ENCODE measurements at regions not wholly inside any gene's neighbourhood (a gene's known extent, or its start where the extent isn't known, plus 50 kb on each side); places are given as distances from the start of the nearest gene placed in this dataset.

GRCh38 chr2:207427986-207428385 is 101.8 kb upstream of the CREB1 start:
- TF ChIP-seq POLR2A (IDR thresholded peaks at IDR 0.05) (no peak), EP300 (IDR thresholded peaks at IDR 0.05) (no peak), POLR2AphosphoS5 (IDR thresholded peaks at IDR 0.05) (no peak)
- TF ChIP-seq, protein P1, sequence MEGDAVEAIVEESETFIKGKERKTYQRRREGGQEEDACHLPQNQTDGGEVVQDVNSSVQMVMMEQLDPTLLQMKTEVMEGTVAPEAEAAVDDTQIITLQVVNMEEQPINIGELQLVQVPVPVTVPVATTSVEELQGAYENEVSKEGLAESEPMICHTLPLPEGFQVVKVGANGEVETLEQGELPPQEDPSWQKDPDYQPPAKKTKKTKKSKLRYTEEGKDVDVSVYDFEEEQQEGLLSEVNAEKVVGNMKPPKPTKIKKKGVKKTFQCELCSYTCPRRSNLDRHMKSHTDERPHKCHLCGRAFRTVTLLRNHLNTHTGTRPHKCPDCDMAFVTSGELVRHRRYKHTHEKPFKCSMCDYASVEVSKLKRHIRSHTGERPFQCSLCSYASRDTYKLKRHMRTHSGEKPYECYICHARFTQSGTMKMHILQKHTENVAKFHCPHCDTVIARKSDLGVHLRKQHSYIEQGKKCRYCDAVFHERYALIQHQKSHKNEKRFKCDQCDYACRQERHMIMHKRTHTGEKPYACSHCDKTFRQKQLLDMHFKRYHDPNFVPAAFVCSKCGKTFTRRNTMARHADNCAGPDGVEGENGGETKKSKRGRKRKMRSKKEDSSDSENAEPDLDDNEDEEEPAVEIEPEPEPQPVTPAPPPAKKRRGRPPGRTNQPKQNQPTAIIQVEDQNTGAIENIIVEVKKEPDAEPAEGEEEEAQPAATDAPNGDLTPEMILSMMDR (IDR thresholded peaks at IDR 0.05), result no peak

Data from stomach (tissue), 4 donors.